HEK293T (cell line): ENCODE measurements at regions not wholly inside any gene's neighbourhood (a gene's known extent, or its start where the extent isn't known, plus 50 kb on each side); places are given as distances from the start of the nearest gene placed in this dataset.

ENCODE experiments used
- CTCF ChIA-PET: fragments of 350-600 bp; formaldehyde crosslinking; extraction: SDS; loops from one replicate; lab custom pipeline; 2021; ENCODE audit warnings: antibody characterized with exemption, inconsistent platforms; lab: Yijun Ruan, JAX
- POLR2A ChIA-PET: fragments of 350-600 bp; formaldehyde crosslinking; extraction: SDS; loops from one replicate; lab custom pipeline; 2020; ENCODE audit warnings: antibody characterized with exemption, inconsistent platforms; lab: Yijun Ruan, JAX
- DNase-seq: peaks from one replicate; pipeline ENCODE4 v3.0.0; 2012; ENCODE audit warnings: mixed read lengths; ENCODE audit errors: extremely low spot score
- ARNT ChIP-seq: fragments of 450-650 bp; IDR thresholded peaks from 2 replicates; pipeline ENCODE4 v1.6.1; 2017; ENCODE audit warnings: mild to moderate bottlenecking
- BHLHE40 ChIP-seq: fragments of 450-650 bp; IDR thresholded peaks from 2 replicates; pipeline ENCODE4 v1.6.1; 2016; ENCODE audit warnings: mild to moderate bottlenecking, moderate library complexity, borderline replicate concordance
- CTBP1 ChIP-seq: fragments of 450-650 bp; IDR thresholded peaks from 2 replicates; pipeline ENCODE4 v1.6.1; 2016; ENCODE audit warnings: borderline replicate concordance
- ELF4 ChIP-seq: fragments of 450-650 bp; IDR thresholded peaks from 2 replicates; pipeline ENCODE4 v1.6.1; 2017; ENCODE audit warnings: antibody characterized with exemption
- FOXA1 ChIP-seq: fragments of 450-650 bp; IDR thresholded peaks from 2 replicates; pipeline ENCODE4 v1.6.1; 2016; ENCODE audit warnings: mild to moderate bottlenecking
- FOXK2 ChIP-seq: fragments of 450-650 bp; IDR thresholded peaks from 2 replicates; pipeline ENCODE4 v1.6.1; 2016; ENCODE audit warnings: mild to moderate bottlenecking
- FOXM1 ChIP-seq: fragments of 450-650 bp; IDR thresholded peaks from 2 replicates; pipeline ENCODE4 v1.6.1; 2017; ENCODE audit warnings: mild to moderate bottlenecking, borderline replicate concordance
- HDGF ChIP-seq: fragments of 450-650 bp; IDR thresholded peaks from 2 replicates; pipeline ENCODE4 v1.6.1; 2017; ENCODE audit warnings: antibody characterized with exemption, borderline replicate concordance
- L3MBTL2 ChIP-seq: fragments of 450-650 bp; conservative IDR thresholded peaks from 2 replicates; pipeline ENCODE4 v1.6.1; 2016; ENCODE audit warnings: mild to moderate bottlenecking
- LEF1 ChIP-seq: fragments of 450-650 bp; IDR thresholded peaks from 2 replicates; pipeline ENCODE4 v1.6.1; 2017; ENCODE audit warnings: mild to moderate bottlenecking, borderline replicate concordance
- NFRKB ChIP-seq: fragments of 450-650 bp; IDR thresholded peaks from 2 replicates; pipeline ENCODE4 v1.6.1; 2016; ENCODE audit warnings: mild to moderate bottlenecking, moderate library complexity
- SP1 ChIP-seq: fragments of 450-650 bp; IDR thresholded peaks from 2 replicates; pipeline ENCODE4 v1.6.1; 2017
- SUZ12 ChIP-seq: fragments of 450-650 bp; IDR thresholded peaks from 2 replicates; pipeline ENCODE4 v1.6.1; 2016; ENCODE audit warnings: mild to moderate bottlenecking
- TARDBP ChIP-seq: fragments of 450-650 bp; IDR thresholded peaks from 2 replicates; pipeline ENCODE4 v1.6.1; 2016
- ZNF384 ChIP-seq: fragments of 450-650 bp; IDR thresholded peaks from 2 replicates; pipeline ENCODE4 v1.6.1; 2016
- TF ChIP-seq, protein P1 (sequence below): fragments of 450-650 bp; IDR thresholded peaks from 2 replicates; pipeline ENCODE4 v1.6.1; 2016

- CTCF ChIA-PET = no interaction called here
- POLR2A ChIA-PET = no interaction called here
- TF ChIP-seq HDGF = no peak
- TF ChIP-seq BHLHE40 = no peak
- no peak for TF ChIP-seq SP1
- no peak for TF ChIP-seq TARDBP
- TF ChIP-seq L3MBTL2 = no peak
- TF ChIP-seq, protein P1, sequence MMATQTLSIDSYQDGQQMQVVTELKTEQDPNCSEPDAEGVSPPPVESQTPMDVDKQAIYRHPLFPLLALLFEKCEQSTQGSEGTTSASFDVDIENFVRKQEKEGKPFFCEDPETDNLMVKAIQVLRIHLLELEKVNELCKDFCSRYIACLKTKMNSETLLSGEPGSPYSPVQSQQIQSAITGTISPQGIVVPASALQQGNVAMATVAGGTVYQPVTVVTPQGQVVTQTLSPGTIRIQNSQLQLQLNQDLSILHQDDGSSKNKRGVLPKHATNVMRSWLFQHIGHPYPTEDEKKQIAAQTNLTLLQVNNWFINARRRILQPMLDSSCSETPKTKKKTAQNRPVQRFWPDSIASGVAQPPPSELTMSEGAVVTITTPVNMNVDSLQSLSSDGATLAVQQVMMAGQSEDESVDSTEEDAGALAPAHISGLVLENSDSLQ = no peak
- TF ChIP-seq LEF1 = no peak
- no peak for TF ChIP-seq NFRKB
- no peak for TF ChIP-seq ARNT
- TF ChIP-seq FOXA1 = no peak
- TF ChIP-seq FOXK2 = no peak
- no peak for TF ChIP-seq FOXM1
- TF ChIP-seq CTBP1 = no peak
- no peak for TF ChIP-seq ELF4
- TF ChIP-seq ZNF384 = no peak
- no peak for DNase-seq
Measured at GRCh38 chr6:167763056-167763944, 63.4 kb upstream of the AFDN start.

GRCh38 chr6:167764215-167764614 is 62.5 kb upstream of the AFDN start:
- TF ChIP-seq ELF4 = no peak
- TF ChIP-seq L3MBTL2 = no peak
- TF ChIP-seq, protein P1 = no peak
- no peak for TF ChIP-seq TARDBP
- no peak for TF ChIP-seq FOXM1
- TF ChIP-seq CTBP1 = no peak
- no peak for TF ChIP-seq LEF1
- no peak for TF ChIP-seq FOXA1
- no peak for TF ChIP-seq SP1
- no peak for TF ChIP-seq HDGF
- TF ChIP-seq ARNT = no peak
- no peak for TF ChIP-seq SUZ12
- ChIA-PET CTCF (no interaction called here), POLR2A (no interaction called here)
- DNase-seq = no peak

- DNase-seq = no peak
- TF ChIP-seq SUZ12 = no peak
- no peak for TF ChIP-seq NFRKB
- TF ChIP-seq FOXK2 = no peak
- no peak for TF ChIP-seq CTBP1
- TF ChIP-seq BHLHE40 = no peak
- TF ChIP-seq HDGF = no peak
- ChIA-PET CTCF (no interaction called here), POLR2A (no interaction called here)
Measured at GRCh38 chr6:167764713-167765479, 61.8 kb upstream of the AFDN start.

DNA sequence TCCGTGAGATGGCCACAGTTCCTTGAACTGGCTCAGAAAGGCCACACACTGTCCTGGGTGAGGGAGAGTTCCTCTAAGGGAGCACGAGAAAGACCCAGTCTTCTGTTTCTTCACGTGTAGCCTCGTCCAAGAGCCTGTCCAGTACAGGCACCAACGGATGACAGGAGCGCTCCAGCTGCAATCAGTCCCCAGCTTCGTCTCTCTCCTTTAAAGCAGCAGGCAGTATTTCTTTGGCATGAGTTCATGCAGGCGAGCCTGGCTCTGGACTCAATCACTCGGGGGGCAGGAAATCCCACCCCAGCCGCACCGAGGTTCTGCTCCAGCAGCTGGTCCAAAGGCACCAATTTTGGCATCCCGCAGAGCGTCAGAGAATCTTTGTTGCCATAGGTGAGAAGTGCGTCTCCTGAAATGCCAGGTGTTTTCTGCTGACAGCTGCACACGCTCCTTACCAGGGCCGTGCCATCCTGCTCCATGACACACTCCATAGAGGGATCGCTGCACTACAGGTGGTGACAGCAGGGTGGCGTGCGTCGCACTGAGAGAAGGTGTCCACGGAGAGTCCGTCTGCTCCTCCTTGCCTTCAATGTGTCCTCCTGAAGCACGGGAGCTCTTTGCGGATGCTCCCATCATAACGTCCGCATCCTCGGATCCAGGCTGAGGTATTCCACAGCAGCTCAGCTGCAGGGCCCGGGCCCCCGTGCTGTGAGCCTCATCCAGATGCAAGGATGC is 59.6 kb upstream of the AFDN start:
- no peak for DNase-seq
- POLR2A ChIA-PET = no interaction called here

GRCh38 chr6:167767715-167768107 is 59.0 kb upstream of the AFDN start:
- POLR2A ChIA-PET = no interaction called here
- TF ChIP-seq HDGF (no peak), ELF4 (no peak), BHLHE40 (no peak), TARDBP (no peak), NFRKB (no peak), FOXM1 (no peak), SP1 (no peak), ZNF384 (no peak), FOXK2 (no peak), L3MBTL2 (no peak), ARNT (no peak), FOXA1 (no peak), CTBP1 (no peak), SUZ12 (no peak), LEF1 (no peak)
- TF ChIP-seq, protein P1 = no peak
- CTCF ChIA-PET = no interaction called here
- no peak for DNase-seq

More for the DNA sequence above, 59.6 kb upstream of the AFDN start:
- CTCF ChIA-PET = no interaction called here
- TF ChIP-seq SUZ12 (no peak), NFRKB (no peak), TARDBP (no peak), ZNF384 (no peak), ELF4 (no peak), FOXK2 (no peak), CTBP1 (no peak), SP1 (no peak), FOXA1 (no peak), LEF1 (no peak), L3MBTL2 (no peak), ARNT (no peak), BHLHE40 (no peak), HDGF (no peak)
